GM12872 (cell line): ENCODE measurements at regions not wholly inside any gene's neighbourhood (a gene's known extent, or its start where the extent isn't known, plus 50 kb on each side); places are given as distances from the start of the nearest gene placed in this dataset.

Experiments used
- TF ChIP-seq, protein P1 (sequence below): IDR thresholded peaks from 3 replicates; pipeline ENCODE4 v1.5.1; 2011; ENCODE audit warnings: low read depth, mild to moderate bottlenecking, low read length, moderate library complexity; ENCODE audit not compliant: insufficient read depth

DNA sequence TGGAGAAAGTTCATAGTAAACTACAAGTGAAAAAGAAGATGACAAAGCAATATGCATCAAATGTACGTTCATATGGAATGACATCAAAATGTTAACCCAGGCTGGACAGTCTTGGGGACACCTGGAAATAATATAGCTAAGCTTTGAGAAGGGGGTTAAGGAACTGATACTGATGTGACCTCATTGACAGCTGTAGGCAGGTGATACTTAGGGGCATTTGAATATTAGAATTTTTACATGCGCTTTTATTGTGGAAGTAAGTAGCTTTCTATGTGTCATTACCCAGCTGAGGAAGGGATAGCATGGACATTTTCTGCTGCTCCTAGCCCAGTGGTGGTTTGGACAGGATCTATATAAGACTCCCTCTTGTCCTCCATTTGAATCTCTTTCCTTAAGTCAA, 299.7 kb downstream of the CWC27 start:
- TF ChIP-seq, protein P1, sequence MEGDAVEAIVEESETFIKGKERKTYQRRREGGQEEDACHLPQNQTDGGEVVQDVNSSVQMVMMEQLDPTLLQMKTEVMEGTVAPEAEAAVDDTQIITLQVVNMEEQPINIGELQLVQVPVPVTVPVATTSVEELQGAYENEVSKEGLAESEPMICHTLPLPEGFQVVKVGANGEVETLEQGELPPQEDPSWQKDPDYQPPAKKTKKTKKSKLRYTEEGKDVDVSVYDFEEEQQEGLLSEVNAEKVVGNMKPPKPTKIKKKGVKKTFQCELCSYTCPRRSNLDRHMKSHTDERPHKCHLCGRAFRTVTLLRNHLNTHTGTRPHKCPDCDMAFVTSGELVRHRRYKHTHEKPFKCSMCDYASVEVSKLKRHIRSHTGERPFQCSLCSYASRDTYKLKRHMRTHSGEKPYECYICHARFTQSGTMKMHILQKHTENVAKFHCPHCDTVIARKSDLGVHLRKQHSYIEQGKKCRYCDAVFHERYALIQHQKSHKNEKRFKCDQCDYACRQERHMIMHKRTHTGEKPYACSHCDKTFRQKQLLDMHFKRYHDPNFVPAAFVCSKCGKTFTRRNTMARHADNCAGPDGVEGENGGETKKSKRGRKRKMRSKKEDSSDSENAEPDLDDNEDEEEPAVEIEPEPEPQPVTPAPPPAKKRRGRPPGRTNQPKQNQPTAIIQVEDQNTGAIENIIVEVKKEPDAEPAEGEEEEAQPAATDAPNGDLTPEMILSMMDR = no peak

GRCh38 chr5:65070026-65070425, 301.3 kb downstream of the CWC27 start:
- TF ChIP-seq, protein P1 = no peak

- TF ChIP-seq, protein P1 = no peak
These were observed 304.1 kb downstream of the CWC27 start for GRCh38 chr5:65072850-65073249.

GRCh38 chr5:65073250-65073661, 304.5 kb downstream of the CWC27 start:
- TF ChIP-seq, protein P1 = no peak

GRCh38 chr5:65075623-65076250, 307.0 kb downstream of the CWC27 start:
- TF ChIP-seq, protein P1 = no peak

DNA sequence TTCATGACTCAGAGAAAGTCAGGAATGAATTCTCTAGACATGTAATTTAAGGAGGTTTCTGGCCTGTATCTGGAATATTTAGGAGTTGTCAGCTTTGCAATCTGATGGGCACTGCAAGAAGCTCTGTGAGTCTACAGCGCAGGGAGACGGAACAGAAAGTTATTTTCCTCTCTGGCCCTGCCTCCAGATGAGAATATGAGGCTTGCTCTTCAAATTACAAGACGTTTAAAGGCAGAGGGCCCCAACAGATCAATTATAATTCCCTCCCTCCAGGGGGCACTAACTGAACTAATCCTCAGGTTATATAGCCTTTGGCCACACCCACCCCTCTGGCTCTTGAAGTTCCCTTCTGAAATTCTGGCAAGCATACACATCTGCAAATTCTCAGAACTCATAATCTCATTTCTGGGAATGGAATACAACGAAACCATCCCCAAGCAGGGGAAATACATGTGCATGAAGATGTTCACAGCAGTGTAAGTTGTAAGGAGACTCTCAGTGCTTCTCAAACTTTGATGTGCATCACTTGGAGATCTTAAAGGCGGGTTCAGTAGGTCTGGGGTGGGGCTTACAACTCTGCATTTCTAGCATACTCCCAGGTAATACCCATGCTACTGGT, 307.6 kb downstream of the CWC27 start:
- TF ChIP-seq, protein P1 = peak; percentile 48

GRCh38 chr5:65077653-65078052, 308.9 kb downstream of the CWC27 start:
- TF ChIP-seq, protein P1 = no peak
